GM23338 (cell line): ENCODE measurements at regions not wholly inside any gene's neighbourhood (a gene's known extent, or its start where the extent isn't known, plus 50 kb on each side); places are given as distances from the start of the nearest gene placed in this dataset.

Source experiments
- ATAC-seq: fragments of 200-7000 bp; cut with Tn5 transposase; 3 replicates; pipeline ENCODE4 v1.9.1; 2020
- DNase-seq: peaks from one replicate; pipeline ENCODE4 v3.0.0-alpha.2; 2015; ENCODE audit warnings: low spot score
- H2AFZ ChIP-seq: fragments of 200-600 bp; sonication (generic); 2 replicates; pipeline ENCODE4 v1.8.0; 2016; ENCODE audit warnings: antibody characterized with exemption, mild to moderate bottlenecking, moderate library complexity
- H3F3A ChIP-seq: fragments of 200-600 bp; sonication (generic); replicated peaks from 2 replicates; pipeline ENCODE4 v1.8.0; 2017; ENCODE audit warnings: antibody characterized with exemption, mixed run types, low read depth
- H3K27ac ChIP-seq: fragments of 200-600 bp; sonication (generic); 2 replicates; pipeline ENCODE4 v1.6.1; 2016; ENCODE audit warnings: low read depth
- H3K27me3 ChIP-seq: fragments of 200-600 bp; sonication (generic); 2 replicates; pipeline ENCODE4 v1.8.0; 2016; ENCODE audit warnings: mild to moderate bottlenecking, mixed run types, moderate library complexity; ENCODE audit not compliant: insufficient read depth
- H3K36me3 ChIP-seq: fragments of 200-600 bp; sonication (generic); 2 replicates; pipeline ENCODE4 v1.8.0; 2016; ENCODE audit warnings: mild to moderate bottlenecking; ENCODE audit not compliant: insufficient read depth
- H3K4me1 ChIP-seq: fragments of 200-600 bp; sonication (generic); 2 replicates; pipeline ENCODE4 v1.8.0; 2016; ENCODE audit warnings: mild to moderate bottlenecking, moderate library complexity; ENCODE audit not compliant: insufficient read depth
- H3K4me2 ChIP-seq: fragments of 200-600 bp; sonication (generic); 2 replicates; pipeline ENCODE4 v1.7.1; 2017; ENCODE audit warnings: mixed run types
- H3K4me3 ChIP-seq: fragments of 200-600 bp; sonication (generic); 2 replicates; pipeline ENCODE4 v1.6.1; 2016; ENCODE audit warnings: mixed run types
- H3K79me2 ChIP-seq: fragments of 200-600 bp; sonication (generic); replicated peaks from 2 replicates; pipeline ENCODE4 v1.8.0; 2017; ENCODE audit warnings: mild to moderate bottlenecking; ENCODE audit not compliant: insufficient read depth
- H3K9me2 ChIP-seq: fragments of 200-600 bp; sonication (generic); 2 replicates; pipeline ENCODE4 v1.8.0; 2017; ENCODE audit not compliant: insufficient read depth
- H4K20me1 ChIP-seq: fragments of 200-600 bp; sonication (generic); replicated peaks from 2 replicates; pipeline ENCODE4 v1.8.0; 2017; ENCODE audit warnings: mild to moderate bottlenecking; ENCODE audit not compliant: insufficient read depth
- H3K27ac Mint-ChIP-seq: 2 replicates; pipeline ENCODE4 v1.8.0; 2020; ENCODE audit warnings: inconsistent platforms, mild to moderate bottlenecking, moderate library complexity, mixed read lengths
- H3K27me3 Mint-ChIP-seq: 3 replicates; pipeline ENCODE4 v1.8.0; 2022; ENCODE audit warnings: low read depth, mild to moderate bottlenecking, moderate library complexity, mixed read lengths, inconsistent platforms; ENCODE audit not compliant: insufficient read depth, poor library complexity
- H3K36me3 Mint-ChIP-seq: 3 replicates; pipeline ENCODE4 v1.8.0; 2021; ENCODE audit warnings: low read depth, mild to moderate bottlenecking, inconsistent platforms, moderate library complexity, mixed read lengths
- H3K4me1 Mint-ChIP-seq: 3 replicates; pipeline ENCODE4 v1.8.0; 2020; ENCODE audit warnings: mild to moderate bottlenecking, inconsistent platforms, mixed read lengths
- H3K4me3 Mint-ChIP-seq: 3 replicates; pipeline ENCODE4 v1.8.0; 2021; ENCODE audit warnings: moderate library complexity, mild to moderate bottlenecking, inconsistent platforms, mixed read lengths
- H3K9me3 Mint-ChIP-seq: 3 replicates; pipeline ENCODE4 v1.8.0; 2020; ENCODE audit warnings: moderate library complexity, mild to moderate bottlenecking, inconsistent platforms, mixed read lengths
- CREB1 ChIP-seq: fragments of 250-450 bp; sonication (Bioruptor Pico); IDR thresholded peaks from 2 replicates; pipeline ENCODE4 v1.5.0; 2020; ENCODE audit warnings: low read depth, mild to moderate bottlenecking, moderate library complexity
- ETS1 ChIP-seq: IDR thresholded peaks from 2 replicates; pipeline ENCODE4 v1.6.1; 2016; ENCODE audit warnings: antibody characterized with exemption
- EZH2phosphoT487 ChIP-seq: fragments of 200-600 bp; sonication (generic); IDR thresholded peaks from one replicate; pipeline ENCODE4 v1.8.1; 2018; ENCODE audit warnings: antibody characterized with exemption; ENCODE audit not compliant: unreplicated experiment
- JUNB ChIP-seq: IDR thresholded peaks from one replicate; pipeline ENCODE4 v1.6.1; 2016; ENCODE audit warnings: antibody characterized with exemption; ENCODE audit not compliant: unreplicated experiment
- NANOG ChIP-seq: IDR thresholded peaks from 2 replicates; pipeline ENCODE4 v1.6.1; 2016; ENCODE audit warnings: antibody characterized with exemption, borderline replicate concordance
- POLR2AphosphoS5 ChIP-seq: IDR thresholded peaks from 2 replicates; pipeline ENCODE4 v1.6.1; 2016; ENCODE audit warnings: antibody characterized with exemption, low read depth
- REST ChIP-seq: IDR thresholded peaks from one replicate; pipeline ENCODE4 v1.6.1; 2018; ENCODE audit warnings: antibody characterized with exemption; ENCODE audit not compliant: unreplicated experiment
- ZNF114 ChIP-seq: fragments of 250-450 bp; sonication (Bioruptor Pico); IDR thresholded peaks from 2 replicates; pipeline ENCODE4 v1.5.0; 2020; ENCODE audit warnings: mild to moderate bottlenecking, moderate library complexity

- H2AFZ ChIP-seq, result peak overlapping the region; percentile 40; the same call in 1 of the 2 replicates
- DNase-seq, result no peak
- no peak overlapping the region for H3K4me2 ChIP-seq
- no peaks in the 10 kb centered on the region for H3K27me3 ChIP-seq
- no peak overlapping the region for H3K27ac Mint-ChIP-seq
- ATAC-seq, result no peak
- TF ChIP-seq CREB1 (CRISPR knock-in tag), result no peak
- TF ChIP-seq ETS1, result no peak
- no peak for TF ChIP-seq EZH2phosphoT487
- no peak for TF ChIP-seq JUNB
- no peak for TF ChIP-seq ZNF114
- TF ChIP-seq POLR2AphosphoS5, result no peak
- H3K9me2 ChIP-seq, result peaks cover 9% of the 10 kb centered on the region; the same call in 1 of the 2 replicates
- H3F3A ChIP-seq, result no peaks in the 10 kb centered on the region
- H3K27me3 Mint-ChIP-seq, result no peaks in the 10 kb centered on the region
- no peak overlapping the region for H3K27ac ChIP-seq
- no peaks in the 10 kb centered on the region for H3K79me2 ChIP-seq
- H3K36me3 ChIP-seq, result no peaks in the 10 kb centered on the region
- peaks cover 15% of the 10 kb centered on the region for H3K4me1 ChIP-seq
- no peak overlapping the region for H3K4me3 Mint-ChIP-seq
- H3K36me3 Mint-ChIP-seq, result no peaks in the 10 kb centered on the region
- peaks cover 41% of the 10 kb centered on the region for H3K9me3 Mint-ChIP-seq
- no peak overlapping the region for H3K4me3 ChIP-seq
- no peaks in the 10 kb centered on the region for H4K20me1 ChIP-seq
- peaks cover 15% of the 10 kb centered on the region for H3K4me1 Mint-ChIP-seq
Measured at GRCh38 chr15:46409841-46410301, 775.0 kb downstream of the SQOR start.

GRCh38 chr15:46410705-46411104, 775.9 kb downstream of the SQOR start:
- peaks cover 40% of the 10 kb centered on the region for H3K9me3 Mint-ChIP-seq
- Histone ChIP-seq H3K4me3 (no peak overlapping the region), H3K4me1 (peaks cover 7% of the 10 kb centered on the region), H3K27me3 (no peaks in the 10 kb centered on the region), H3K4me2 (no peak overlapping the region), H3K27ac (no peak overlapping the region), H2AFZ (peak overlapping the region; percentile 40; the same call in 1 of the 2 replicates), H3K9me2 (peaks cover 9% of the 10 kb centered on the region; the same call in 1 of the 2 replicates), H3K36me3 (no peaks in the 10 kb centered on the region), H4K20me1 (no peaks in the 10 kb centered on the region), H3F3A (no peaks in the 10 kb centered on the region), H3K79me2 (no peaks in the 10 kb centered on the region)
- H3K36me3 Mint-ChIP-seq, result no peaks in the 10 kb centered on the region
- ATAC-seq (no peak), DNase-seq (no peak)
- TF ChIP-seq REST, result no peak
- no peak for TF ChIP-seq CREB1 (CRISPR knock-in tag)
- no peak for TF ChIP-seq NANOG
- TF ChIP-seq ETS1, result no peak
- TF ChIP-seq EZH2phosphoT487, result no peak
- no peak overlapping the region for H3K27ac Mint-ChIP-seq
- H3K4me1 Mint-ChIP-seq, result peaks cover 9% of the 10 kb centered on the region
- no peak overlapping the region for H3K4me3 Mint-ChIP-seq
- H3K27me3 Mint-ChIP-seq, result no peaks in the 10 kb centered on the region
